GM23248 (cell line): ENCODE measurements at regions not wholly inside any gene's neighbourhood (a gene's known extent, or its start where the extent isn't known, plus 50 kb on each side); places are given as distances from the start of the nearest gene placed in this dataset.

Experiments
- DNase-seq: peaks from one replicate; pipeline ENCODE4 v3.0.0-alpha.2; 2015
- H2AFZ ChIP-seq: fragments of 200-600 bp; sonication (generic); 2 replicates; pipeline ENCODE4 v1.6.1; 2016; ENCODE audit warnings: antibody characterized with exemption
- H3F3A ChIP-seq: fragments of 200-600 bp; sonication (generic); 2 replicates; pipeline ENCODE4 v1.6.1; 2016; ENCODE audit warnings: mild to moderate bottlenecking, antibody characterized with exemption, mixed run types; ENCODE audit not compliant: insufficient read depth
- H3K27ac ChIP-seq: fragments of 200-600 bp; sonication (generic); 2 replicates; pipeline ENCODE4 v1.5.1; 2016; ENCODE audit warnings: mild to moderate bottlenecking
- H3K27me3 ChIP-seq: fragments of 200-600 bp; sonication (generic); replicated peaks from 2 replicates; pipeline ENCODE4 v1.6.1; 2016; ENCODE audit warnings: mild to moderate bottlenecking; ENCODE audit not compliant: insufficient read depth
- H3K36me3 ChIP-seq: fragments of 200-600 bp; sonication (generic); 2 replicates; pipeline ENCODE4 v1.6.1; 2016; ENCODE audit warnings: low read depth, mild to moderate bottlenecking
- H3K4me1 ChIP-seq: fragments of 200-600 bp; sonication (generic); 2 replicates; pipeline ENCODE4 v1.6.1; 2016; ENCODE audit warnings: mild to moderate bottlenecking; ENCODE audit not compliant: insufficient read depth
- H3K4me2 ChIP-seq: fragments of 200-600 bp; sonication (generic); one replicate; pipeline ENCODE4 v1.6.1; 2016; ENCODE audit warnings: mild to moderate bottlenecking; ENCODE audit not compliant: unreplicated experiment
- H3K4me3 ChIP-seq: fragments of 200-600 bp; sonication (generic); 2 replicates; pipeline ENCODE4 v1.5.1; 2016; ENCODE audit warnings: mild to moderate bottlenecking
- H3K79me2 ChIP-seq: fragments of 200-600 bp; sonication (generic); 2 replicates; pipeline ENCODE4 v1.6.1; 2016; ENCODE audit warnings: mild to moderate bottlenecking; ENCODE audit not compliant: insufficient read depth
- H3K9ac ChIP-seq: fragments of 200-600 bp; sonication (generic); 2 replicates; pipeline ENCODE4 v1.6.1; 2016; ENCODE audit warnings: mild to moderate bottlenecking
- H3K9me2 ChIP-seq: fragments of 200-600 bp; sonication (generic); 2 replicates; pipeline ENCODE4 v1.6.1; 2016; ENCODE audit warnings: mixed run types, mild to moderate bottlenecking, moderate library complexity; ENCODE audit not compliant: insufficient read depth
- H3K9me3 ChIP-seq: fragments of 200-600 bp; sonication (generic); one replicate; pipeline ENCODE4 v1.6.1; 2017; ENCODE audit warnings: low read depth
- H4K20me1 ChIP-seq: fragments of 200-600 bp; sonication (generic); 2 replicates; pipeline ENCODE4 v1.6.0; 2016; ENCODE audit not compliant: insufficient read depth
- EZH2 ChIP-seq: fragments of 200-600 bp; sonication (generic); IDR thresholded peaks from 2 replicates; pipeline ENCODE4 v1.6.1; 2018; ENCODE audit warnings: antibody characterized with exemption, mild to moderate bottlenecking; ENCODE audit not compliant: insufficient read depth, poor library complexity, severe bottlenecking
- EZH2phosphoT487 ChIP-seq: fragments of 200-600 bp; sonication (generic); IDR thresholded peaks from 2 replicates; pipeline ENCODE4 v1.6.1; 2018; ENCODE audit warnings: antibody characterized with exemption, moderate library complexity, mild to moderate bottlenecking, low read depth; ENCODE audit not compliant: insufficient read depth
- WGBS, 2 experiments: methylation state at CpG; one replicate each; pipeline ENCODE4 v1.1.6; 2015 to 2017; ENCODE audit warnings: low lambda C conversion rate in 2 of 2, low coverage in 1 of 2; ENCODE audit errors: missing lambda C conversion rate in 2 of 2; 5-methylcytosine and 5-hydroxymethylcytosine counted together
- in situ Hi-C: fragments of 300-500 bp; cut with MboI; formaldehyde crosslinking; loops from 2 replicates; pipeline ENCODE4 v1.15.0; 2020

DNA sequence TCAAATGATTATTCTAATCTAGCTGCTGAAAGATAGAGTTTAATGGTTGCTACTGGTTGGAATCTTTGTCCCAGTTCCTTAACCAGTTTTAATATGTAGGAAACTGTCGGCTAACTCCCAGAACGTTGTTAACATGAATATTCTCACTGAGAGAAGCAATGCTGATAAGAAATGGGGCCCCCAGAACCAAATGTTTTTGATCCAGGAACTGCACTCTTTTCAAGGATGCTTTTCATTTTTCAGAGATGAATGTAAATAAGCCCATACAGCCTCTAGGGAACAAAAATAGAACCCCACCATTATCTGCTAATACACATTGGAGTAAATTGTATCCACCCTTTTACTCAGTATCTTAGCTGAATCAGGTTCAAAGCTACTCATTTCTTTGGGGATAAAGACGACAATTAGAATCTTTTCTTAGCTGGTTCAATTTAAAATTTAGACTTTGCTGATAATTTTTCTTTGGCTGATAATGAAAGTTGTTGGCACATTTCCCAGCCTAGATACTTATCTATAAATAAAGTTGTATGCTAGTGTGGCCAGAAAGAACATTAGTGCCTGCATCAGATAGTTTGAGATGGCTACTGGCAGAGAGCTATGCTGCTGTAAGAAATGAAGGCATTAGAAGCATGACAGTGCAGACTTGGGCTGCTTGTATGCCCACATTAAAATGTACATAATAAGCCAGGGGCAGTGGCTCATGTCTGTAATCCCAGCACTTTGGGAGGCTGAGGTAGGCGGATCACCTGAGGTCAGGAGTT is 323.3 kb upstream of the PDGFD start:
- Histone ChIP-seq H3K9ac (no peak overlapping the region), H3K27ac (no peak overlapping the region), H3F3A (no peaks in the 10 kb centered on the region), H3K4me2 (no peak overlapping the region), H3K9me2 (no peaks in the 10 kb centered on the region), H3K4me1 (no peaks in the 10 kb centered on the region), H3K79me2 (no peaks in the 10 kb centered on the region), H4K20me1 (no peaks in the 10 kb centered on the region), H3K9me3 (no peaks in the 10 kb centered on the region), H3K27me3 (no peaks in the 10 kb centered on the region), H2AFZ (no peak overlapping the region), H3K36me3 (no peaks in the 10 kb centered on the region), H3K4me3 (no peak overlapping the region)
- TF ChIP-seq EZH2phosphoT487 = no peak
- TF ChIP-seq EZH2 = no peak
- 15 to 25% methylated on average over 4 of the region's 4 CpGs for WGBS, 2 experiments
- in situ Hi-C loops = no loop called here
- DNase-seq = no peak

DNA sequence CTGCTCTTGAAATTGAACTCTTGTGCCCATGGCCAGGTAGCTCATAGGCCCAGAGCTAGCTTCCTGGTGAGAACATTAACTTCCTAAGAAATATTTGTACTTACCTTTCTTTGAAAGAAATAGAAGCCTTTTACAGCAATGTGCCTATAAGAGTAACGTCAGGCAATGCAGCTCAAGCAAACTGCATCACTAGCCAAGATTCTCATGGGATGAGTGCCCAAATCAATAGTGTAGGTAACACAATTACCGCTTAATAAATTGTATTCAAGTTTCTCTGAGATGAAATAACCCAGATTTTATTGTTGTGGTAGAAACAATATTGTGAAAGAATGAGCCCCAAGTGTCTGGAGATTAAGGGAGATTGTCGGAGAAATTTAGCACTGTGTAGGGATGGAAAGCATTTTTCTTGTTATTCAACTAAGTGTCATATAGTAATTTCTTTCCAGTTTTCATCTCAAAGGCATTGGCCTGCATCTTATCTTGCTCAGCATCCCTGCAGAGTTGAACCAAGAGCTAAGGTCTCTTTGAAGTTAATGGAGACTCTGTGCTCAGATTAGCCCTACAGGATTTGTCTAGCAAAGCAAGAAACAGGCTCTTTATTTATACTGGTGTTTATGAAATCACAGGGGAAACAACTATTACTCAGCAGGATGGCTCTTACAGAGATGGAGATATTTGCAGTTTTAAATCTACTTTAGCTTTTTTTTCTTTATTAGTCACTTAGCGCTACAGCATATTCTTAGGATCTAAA is 321.0 kb upstream of the PDGFD start:
- in situ Hi-C loops = no loop called here
- no peaks in the 10 kb centered on the region for H3K27me3 ChIP-seq
- no peaks in the 10 kb centered on the region for H3K9me2 ChIP-seq
- no peaks in the 10 kb centered on the region for H3K4me1 ChIP-seq
- no peaks in the 10 kb centered on the region for H3F3A ChIP-seq
- no peaks in the 10 kb centered on the region for H4K20me1 ChIP-seq
- H3K4me2 ChIP-seq = no peak overlapping the region
- no peak overlapping the region for H2AFZ ChIP-seq
- no peak overlapping the region for H3K27ac ChIP-seq
- no peaks in the 10 kb centered on the region for H3K9me3 ChIP-seq
- H3K4me3 ChIP-seq = no peak overlapping the region
- 26 to 29% methylated on average over 4 of the region's 4 CpGs for WGBS, 2 experiments
- H3K36me3 ChIP-seq = no peaks in the 10 kb centered on the region
- H3K79me2 ChIP-seq = no peaks in the 10 kb centered on the region
- no peak for TF ChIP-seq EZH2
- no peak for TF ChIP-seq EZH2phosphoT487
- H3K9ac ChIP-seq = no peak overlapping the region
- no peak for DNase-seq

DNA sequence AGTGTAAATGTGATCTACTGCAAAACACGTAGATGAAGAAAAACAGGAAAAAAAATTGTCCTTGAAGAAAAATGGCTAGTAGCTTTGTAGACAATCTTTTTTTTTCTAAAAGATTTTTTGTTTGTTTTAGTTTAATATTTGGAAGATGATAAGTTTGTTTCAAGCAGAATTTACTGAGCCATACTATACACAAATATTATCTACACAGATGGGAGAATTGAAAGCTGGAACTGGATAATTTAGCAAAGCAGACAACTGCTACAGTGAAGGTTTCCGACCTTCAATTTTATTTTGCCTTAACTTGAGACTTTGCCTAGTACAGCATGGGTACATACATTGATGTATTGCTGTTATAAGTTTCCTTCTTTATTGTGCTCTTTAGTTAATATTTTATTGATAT is 313.0 kb upstream of the PDGFD start:
- no peaks in the 10 kb centered on the region for H3K9me2 ChIP-seq
- no peak overlapping the region for H2AFZ ChIP-seq
- no peaks in the 10 kb centered on the region for H4K20me1 ChIP-seq
- no peak for TF ChIP-seq EZH2
- no peak for TF ChIP-seq EZH2phosphoT487
- H3K4me2 ChIP-seq = no peak overlapping the region
- H3K4me1 ChIP-seq = no peaks in the 10 kb centered on the region
- H3K4me3 ChIP-seq = no peak overlapping the region
- no peaks in the 10 kb centered on the region for H3K27me3 ChIP-seq
- H3K9ac ChIP-seq = no peak overlapping the region
- H3K79me2 ChIP-seq = no peaks in the 10 kb centered on the region
- no peak for DNase-seq
- WGBS, 2 experiments = 33 to 41% methylated on average over 2 of the region's 2 CpGs
- no peaks in the 10 kb centered on the region for H3K9me3 ChIP-seq
- no peaks in the 10 kb centered on the region for H3F3A ChIP-seq
- H3K36me3 ChIP-seq = no peaks in the 10 kb centered on the region
- in situ Hi-C loops = no loop called here
- no peak overlapping the region for H3K27ac ChIP-seq

DNA sequence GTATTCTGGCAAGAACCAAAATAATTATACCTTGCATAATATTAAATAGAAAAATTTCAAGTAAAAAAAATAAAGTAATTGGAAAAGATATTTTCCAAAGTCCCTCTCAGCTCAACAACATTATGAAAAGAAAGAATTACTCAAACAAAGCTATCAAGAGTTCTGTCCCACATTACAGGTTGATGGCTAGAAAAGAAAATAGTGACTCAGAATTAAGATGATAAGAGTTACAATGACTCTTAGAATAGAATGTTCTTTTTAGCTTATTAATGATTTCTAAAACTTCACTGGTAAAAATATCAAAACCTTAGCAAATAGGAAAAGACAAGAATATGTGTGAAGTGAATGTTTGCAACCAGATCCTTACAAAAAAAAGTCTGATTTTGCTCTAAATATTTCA is 312.5 kb upstream of the PDGFD start:
- Histone ChIP-seq H3K9ac (no peak overlapping the region), H4K20me1 (no peaks in the 10 kb centered on the region), H3K36me3 (no peaks in the 10 kb centered on the region), H3K9me3 (no peaks in the 10 kb centered on the region), H3K79me2 (no peaks in the 10 kb centered on the region), H3K27ac (no peak overlapping the region), H3K4me1 (no peaks in the 10 kb centered on the region), H3K9me2 (no peaks in the 10 kb centered on the region), H3K27me3 (no peaks in the 10 kb centered on the region), H3F3A (no peaks in the 10 kb centered on the region), H3K4me3 (no peak overlapping the region), H3K4me2 (no peak overlapping the region), H2AFZ (no peak overlapping the region)
- TF ChIP-seq EZH2 = no peak
- TF ChIP-seq EZH2phosphoT487 = no peak
- in situ Hi-C loops = no loop called here
- DNase-seq = no peak

DNA sequence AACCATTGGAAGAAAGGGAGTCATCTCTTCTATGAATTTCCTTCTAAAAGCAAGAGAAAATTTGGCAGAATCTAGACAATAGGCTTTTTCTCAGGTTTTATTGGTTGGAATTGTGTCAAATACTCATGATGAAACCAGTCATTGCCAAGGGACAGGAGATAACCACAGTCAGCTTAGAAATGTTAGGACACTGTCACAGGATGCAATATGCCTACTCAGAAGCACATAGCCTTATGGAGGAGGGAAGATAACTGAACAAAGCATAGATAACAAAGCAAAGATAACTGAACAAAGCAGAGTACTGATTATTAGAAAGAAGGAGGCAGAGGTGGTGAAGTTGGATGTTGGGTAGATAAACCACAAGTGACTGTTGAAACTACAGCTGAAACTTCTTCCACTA is 303.5 kb upstream of the PDGFD start:
- no peaks in the 10 kb centered on the region for H4K20me1 ChIP-seq
- no peaks in the 10 kb centered on the region for H3F3A ChIP-seq
- no peak overlapping the region for H2AFZ ChIP-seq
- no peaks in the 10 kb centered on the region for H3K9me3 ChIP-seq
- H3K4me3 ChIP-seq = no peak overlapping the region
- no peaks in the 10 kb centered on the region for H3K36me3 ChIP-seq
- no peaks in the 10 kb centered on the region for H3K27me3 ChIP-seq
- in situ Hi-C loops = no loop called here
- no peaks in the 10 kb centered on the region for H3K9me2 ChIP-seq
- no peak for TF ChIP-seq EZH2phosphoT487
- no peak for TF ChIP-seq EZH2
- no peak overlapping the region for H3K9ac ChIP-seq
- no peak overlapping the region for H3K4me2 ChIP-seq
- H3K79me2 ChIP-seq = no peaks in the 10 kb centered on the region
- H3K27ac ChIP-seq = no peak overlapping the region
- no peak for DNase-seq
- no peaks in the 10 kb centered on the region for H3K4me1 ChIP-seq
